Keratinocyte (primary cell): ENCODE measurements at regions not wholly inside any gene's neighbourhood (a gene's known extent, or its start where the extent isn't known, plus 50 kb on each side); places are given as distances from the start of the nearest gene placed in this dataset.

Source experiments
- DNase-seq: peaks from one replicate; pipeline ENCODE4 v3.0.0-alpha.2; 2011; ENCODE audit warnings: low read depth, missing footprints, low spot score
- FAIRE-seq: peaks from 2 replicates; lab custom pipeline; 2011; peaks lifted over from hg19 to GRCh38; lab: Jason Lieb, UNC
- H2AFZ ChIP-seq: 2 replicates; pipeline ENCODE4 v1.6.0; 2012; ENCODE audit warnings: low read length, control low read depth, inconsistent platforms; ENCODE audit not compliant: control insufficient read depth
- H3K27ac ChIP-seq: 2 replicates; pipeline ENCODE4 v1.5.1; 2011; ENCODE audit warnings: low read length; ENCODE audit not compliant: control insufficient read depth, insufficient read depth
- H3K27me3 ChIP-seq: 3 replicates; pipeline ENCODE4 v1.6.0; 2011; ENCODE audit warnings: low read length; ENCODE audit not compliant: control insufficient read depth, insufficient read depth; ENCODE audit errors: extremely low read depth
- H3K36me3 ChIP-seq, 2 experiments: 2 replicates in 1 of 2; 3 replicates in 1 of 2; pipeline ENCODE4 v1.5.1; 2011; ENCODE audit warnings: low read length in 2 of 2, mild to moderate bottlenecking in 1 of 2; ENCODE audit not compliant: control insufficient read depth in 2 of 2, insufficient read depth in 2 of 2; ENCODE audit errors: extremely low read depth in 1 of 2
- H3K4me1 ChIP-seq: 3 replicates; pipeline ENCODE4 v1.5.1; 2011; ENCODE audit warnings: low read length; ENCODE audit not compliant: control insufficient read depth, insufficient read depth; ENCODE audit errors: extremely low read depth
- H3K4me2 ChIP-seq: 3 replicates; pipeline ENCODE4 v1.6.0; 2011; ENCODE audit warnings: low read depth, low read length; ENCODE audit not compliant: control insufficient read depth, insufficient read depth; ENCODE audit errors: extremely low read depth
- H3K4me3 ChIP-seq, 3 experiments: fragments of 200-600 bp in 1 of 3; sonication (generic) in 1 of 3; 2 replicates in 2 of 3; 3 replicates in 1 of 3; pipeline ENCODE4 v1.5.1; 2011 to 2016; ENCODE audit warnings: low read length in 3 of 3, mild to moderate bottlenecking in 3 of 3, control low read depth in 2 of 3, inconsistent platforms in 1 of 3, low read depth in 1 of 3, mixed read lengths in 1 of 3, mixed run types in 1 of 3, moderate library complexity in 1 of 3; ENCODE audit not compliant: control insufficient read depth in 2 of 3, insufficient read depth in 2 of 3; ENCODE audit errors: extremely low read depth in 1 of 3
- H3K79me2 ChIP-seq: 2 replicates; pipeline ENCODE4 v1.6.0; 2012; ENCODE audit warnings: low read length; ENCODE audit not compliant: control insufficient read depth, insufficient read depth
- H3K9ac ChIP-seq: 3 replicates; pipeline ENCODE4 v1.6.0; 2011; ENCODE audit warnings: low read length; ENCODE audit not compliant: control insufficient read depth, insufficient read depth; ENCODE audit errors: extremely low read depth
- H3K9me1 ChIP-seq: 3 replicates; pipeline ENCODE4 v1.6.0; 2011; ENCODE audit warnings: low read length; ENCODE audit not compliant: control insufficient read depth, insufficient read depth; ENCODE audit errors: extremely low read depth
- H3K9me3 ChIP-seq: 2 replicates; pipeline ENCODE4 v1.5.1; 2012; ENCODE audit warnings: low read depth, low read length; ENCODE audit not compliant: control insufficient read depth
- H4K20me1 ChIP-seq: 3 replicates; pipeline ENCODE4 v1.6.0; 2011; ENCODE audit warnings: low read length; ENCODE audit not compliant: control insufficient read depth, insufficient read depth; ENCODE audit errors: extremely low read depth
- CTCF ChIP-seq, 3 experiments: IDR thresholded peaks in 1 of 3; conservative IDR thresholded peaks in 1 of 3; optimal IDR thresholded peaks in 1 of 3; 2 replicates in 2 of 3; 3 replicates in 1 of 3; pipeline versions ENCODE3 to v1.5.1; 2011; ENCODE audit warnings: low read length in 3 of 3, mild to moderate bottlenecking in 3 of 3, moderate library complexity in 2 of 3, control low read depth in 1 of 3, inconsistent platforms in 1 of 3; ENCODE audit not compliant: insufficient read depth in 2 of 3; ENCODE audit errors: extremely low read depth in 1 of 3
- EZH2 ChIP-seq: IDR thresholded peaks from one replicate; pipeline ENCODE4 v1.6.1; 2012; ENCODE audit warnings: inconsistent platforms, mild to moderate bottlenecking, low read length, moderate library complexity
- dilution Hi-C: fragments of 300-500 bp; cut with MboI; formaldehyde crosslinking; loops from one replicate; pipeline ENCODE4 v1.7.0; 2020; ENCODE audit warnings: low sequenced_read_pairs; ENCODE audit not compliant: extremely low pct_ligation_motif_present

- Histone ChIP-seq H3K4me3 (no peak overlapping the region), H3K27ac (no peak overlapping the region), H2AFZ (no peak overlapping the region), H3K9ac (no peak overlapping the region), H4K20me1 (no peaks in the 10 kb centered on the region), H3K4me1 (peaks cover 3% of the 10 kb centered on the region), H3K4me2 (peak overlapping the region; percentile 94), H3K27me3 (peaks cover 35% of the 10 kb centered on the region), H3K9me3 (no peaks in the 10 kb centered on the region), H3K79me2 (no peaks in the 10 kb centered on the region), H3K36me3 (no peaks in the 10 kb centered on the region), H3K9me1 (no peaks in the 10 kb centered on the region)
- DNase-seq, result no peak
- dilution Hi-C loops, result no loop called here
- TF ChIP-seq EZH2 (no peak), CTCF (optimal IDR thresholded peaks at IDR 0.05 in 1 of 3, IDR thresholded peaks at IDR 0.05 in 1 of 3, conservative IDR thresholded peaks at IDR 0.05 in 1 of 3; ENCODE audit: extremely low read depth in 1 of 3, insufficient read depth in 2 of 3, low read length in 3 of 3) (no peak)
- FAIRE-seq, result no peak
These were observed 81.9 kb upstream of the PRKG1 start for GRCh38 chr10:50992356-50992901.

- FAIRE-seq, result no peak
- Histone ChIP-seq H2AFZ (peak overlapping the region; percentile 10), H3K27me3 (peaks cover 35% of the 10 kb centered on the region), H3K4me3 (no peak overlapping the region), H3K4me2 (peak overlapping the region; percentile 50), H3K79me2 (no peaks in the 10 kb centered on the region), H3K9ac (no peak overlapping the region), H3K27ac (no peak overlapping the region), H3K9me1 (no peaks in the 10 kb centered on the region), H4K20me1 (no peaks in the 10 kb centered on the region), H3K9me3 (no peaks in the 10 kb centered on the region), H3K4me1 (peaks cover 3% of the 10 kb centered on the region), H3K36me3 (no peaks in the 10 kb centered on the region)
- no peak for DNase-seq
- TF ChIP-seq EZH2 (no peak), CTCF (optimal IDR thresholded peaks at IDR 0.05 in 1 of 3, IDR thresholded peaks at IDR 0.05 in 1 of 3, conservative IDR thresholded peaks at IDR 0.05 in 1 of 3; ENCODE audit: extremely low read depth in 1 of 3, insufficient read depth in 2 of 3, low read length in 3 of 3) (no peak)
- dilution Hi-C loops, result no loop called here
These were observed 81.1 kb upstream of the PRKG1 start for GRCh38 chr10:50992972-50993766.
